HG03457 (cell line): ENCODE measurements at regions not wholly inside any gene's neighbourhood (a gene's known extent, or its start where the extent isn't known, plus 50 kb on each side); places are given as distances from the start of the nearest gene placed in this dataset.

Experiments used
- ATAC-seq: cut with Tn5 transposase; IDR thresholded peaks from one replicate; pipeline ENCODE4 v1.9.1; 2021; ENCODE audit warnings: moderate number of reproducible peaks; ENCODE audit not compliant: unreplicated experiment

GRCh38 chr3:117958027-117958426 is 1076.6 kb downstream of the IGSF11 start:
- no peak for ATAC-seq

GRCh38 chr3:117962750-117963149 is 1071.9 kb downstream of the IGSF11 start:
- ATAC-seq, result no peak

GRCh38 chr3:117963858-117964257 is 1070.8 kb downstream of the IGSF11 start:
- no peak for ATAC-seq

- no peak for ATAC-seq
Measured at GRCh38 chr3:117964814-117965213, 1069.8 kb downstream of the IGSF11 start.

GRCh38 chr3:117977504-117978228 is 1057.0 kb downstream of the IGSF11 start:
- no peak for ATAC-seq

GRCh38 chr3:117979466-117979865 is 1055.2 kb downstream of the IGSF11 start:
- ATAC-seq, result no peak

GRCh38 chr3:117987256-117987655 is 1047.4 kb downstream of the IGSF11 start:
- no peak for ATAC-seq

GRCh38 chr3:117989982-117990381 is 1044.7 kb downstream of the IGSF11 start:
- ATAC-seq, result no peak

- no peak for ATAC-seq
Measured at GRCh38 chr3:117990627-117991026, 1044.0 kb downstream of the IGSF11 start.

GRCh38 chr3:117995842-117996437 is 1038.7 kb downstream of the IGSF11 start:
- ATAC-seq, result no peak

GRCh38 chr3:117997201-117998049 is 1037.2 kb downstream of the IGSF11 start:
- peak; percentile 92 for ATAC-seq

GRCh38 chr3:117998071-117998470 is 1036.6 kb downstream of the IGSF11 start:
- ATAC-seq, result no peak

- ATAC-seq, result no peak
Measured at GRCh38 chr3:118000219-118000618, 1034.4 kb downstream of the IGSF11 start.

- no peak for ATAC-seq
Measured at GRCh38 chr3:118001380-118001779, 1033.3 kb downstream of the IGSF11 start.

GRCh38 chr3:118011910-118012309 is 1022.7 kb downstream of the IGSF11 start:
- no peak for ATAC-seq

GRCh38 chr3:118029049-118029448 is 1005.6 kb downstream of the IGSF11 start:
- ATAC-seq, result no peak

GRCh38 chr3:118036215-118036614 is 998.4 kb downstream of the IGSF11 start:
- ATAC-seq, result no peak

GRCh38 chr3:118055381-118055780 is 979.3 kb downstream of the IGSF11 start:
- no peak for ATAC-seq

- ATAC-seq, result no peak
Measured at GRCh38 chr3:118057086-118057485, 977.6 kb downstream of the IGSF11 start.

GRCh38 chr3:118059096-118059495 is 975.5 kb downstream of the IGSF11 start:
- no peak for ATAC-seq

GRCh38 chr3:118067439-118067838 is 967.2 kb downstream of the IGSF11 start:
- no peak for ATAC-seq

- ATAC-seq, result no peak
Measured at GRCh38 chr3:118075873-118076272, 958.8 kb downstream of the IGSF11 start.
